ENCODE measurements at regions not wholly inside any gene's neighbourhood (a gene's known extent, or its start where the extent isn't known, plus 50 kb on each side); places are given as distances from the start of the nearest gene placed in this dataset.

DNA sequence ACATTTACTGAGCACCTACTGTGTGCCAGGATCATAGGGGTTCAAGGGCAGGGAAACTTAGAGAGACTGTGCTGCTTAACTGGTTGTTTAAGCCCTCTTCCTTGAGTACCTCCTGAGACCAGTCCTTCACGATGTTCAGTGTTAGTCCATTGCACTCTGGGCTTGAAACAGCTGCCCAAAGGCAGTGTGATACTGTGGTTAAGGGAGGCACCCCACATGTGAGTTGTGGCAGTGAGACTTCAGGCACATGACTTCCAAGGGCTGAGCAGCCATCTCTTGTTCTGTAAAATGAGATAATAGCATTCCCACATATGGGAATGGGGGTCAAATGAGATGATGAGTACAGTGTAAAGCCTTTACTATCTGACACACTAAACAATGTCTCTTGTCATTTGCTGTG is 75.1 kb downstream of the LINGO1 start:
- intact Hi-C loops (cut with micrococcal nuclease), result no loop called here
- Mint-ChIP-seq H3K27me3 (no peaks in the 10 kb centered on the region), H3K4me1 (ENCODE audit: low read depth) (no peaks in the 10 kb centered on the region), H3K27ac (no peak overlapping the region), H3K4me3 (no peak overlapping the region), H3K36me3 (ENCODE audit: low read depth) (no peaks in the 10 kb centered on the region), H3K9me3 (no peaks in the 10 kb centered on the region)

GRCh38 chr15:77557144-77557543 is 75.6 kb downstream of the LINGO1 start:
- Mint-ChIP-seq H3K9me3 (no peaks in the 10 kb centered on the region), H3K27me3 (no peaks in the 10 kb centered on the region), H3K36me3 (ENCODE audit: low read depth) (no peaks in the 10 kb centered on the region), H3K4me3 (no peak overlapping the region), H3K27ac (no peak overlapping the region), H3K4me1 (ENCODE audit: low read depth) (no peaks in the 10 kb centered on the region)
- intact Hi-C loops (cut with micrococcal nuclease), result no loop called here

GRCh38 chr15:77556622-77557021 is 76.1 kb downstream of the LINGO1 start:
- Mint-ChIP-seq H3K4me3 (no peak overlapping the region), H3K27me3 (no peaks in the 10 kb centered on the region), H3K27ac (no peak overlapping the region), H3K9me3 (no peaks in the 10 kb centered on the region), H3K4me1 (ENCODE audit: low read depth) (no peaks in the 10 kb centered on the region), H3K36me3 (ENCODE audit: low read depth) (no peaks in the 10 kb centered on the region)
- intact Hi-C loops (cut with micrococcal nuclease), result no loop called here

GRCh38 chr15:77555232-77555631 is 77.5 kb downstream of the LINGO1 start:
- Mint-ChIP-seq H3K27me3 (no peaks in the 10 kb centered on the region), H3K9me3 (no peaks in the 10 kb centered on the region), H3K36me3 (ENCODE audit: low read depth) (no peaks in the 10 kb centered on the region), H3K4me1 (ENCODE audit: low read depth) (no peaks in the 10 kb centered on the region), H3K4me3 (no peak overlapping the region), H3K27ac (no peak overlapping the region)
- intact Hi-C loops (cut with micrococcal nuclease), result no loop called here

DNA sequence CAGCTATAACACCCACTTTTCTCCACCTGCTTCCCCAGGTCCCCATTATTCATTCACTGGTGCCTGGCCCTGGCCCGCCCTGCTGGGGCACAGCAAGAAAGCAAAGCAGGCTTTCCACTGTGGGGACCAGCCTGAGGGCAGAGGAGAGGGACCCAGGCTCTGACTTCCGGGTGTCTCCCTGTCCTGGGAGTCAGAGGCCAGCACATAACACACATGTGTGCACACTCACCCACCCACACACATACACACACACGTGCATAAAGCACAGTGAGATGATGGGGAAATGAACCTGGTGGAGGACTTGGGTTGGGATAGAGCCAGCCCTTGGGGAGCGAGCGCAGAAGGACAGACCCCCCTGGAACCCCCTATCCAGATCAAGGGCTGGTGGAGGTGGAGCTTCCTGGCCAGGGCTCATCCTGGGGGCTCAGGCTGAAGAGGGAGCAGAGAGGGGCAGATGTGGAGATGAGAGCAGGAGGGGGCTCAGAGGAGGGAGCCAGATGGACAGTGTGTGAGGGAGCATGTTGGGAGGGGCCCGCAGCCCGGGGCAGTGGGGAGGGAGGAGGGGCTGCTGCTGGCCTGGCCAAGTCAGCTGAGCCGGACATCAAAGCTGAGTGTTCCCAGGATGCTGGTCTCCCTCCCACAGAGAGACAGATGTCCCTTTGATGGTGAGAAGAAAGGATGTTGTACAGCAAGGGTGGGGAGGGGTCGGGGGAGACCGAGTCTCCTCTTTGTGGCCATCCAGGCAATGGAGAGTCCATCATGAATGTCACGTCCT is 78.2 kb downstream of the LINGO1 start:
- Mint-ChIP-seq H3K9me3 (no peaks in the 10 kb centered on the region), H3K4me3 (no peak overlapping the region), H3K36me3 (ENCODE audit: low read depth) (no peaks in the 10 kb centered on the region), H3K27ac (no peak overlapping the region), H3K4me1 (ENCODE audit: low read depth) (no peaks in the 10 kb centered on the region), H3K27me3 (no peaks in the 10 kb centered on the region)
- intact Hi-C loops (cut with micrococcal nuclease), result no loop called here

GRCh38 chr15:77553695-77554094 is 79.0 kb downstream of the LINGO1 start:
- Mint-ChIP-seq H3K27me3 (no peaks in the 10 kb centered on the region), H3K36me3 (ENCODE audit: low read depth) (no peaks in the 10 kb centered on the region), H3K27ac (no peak overlapping the region), H3K4me1 (ENCODE audit: low read depth) (peaks cover 3% of the 10 kb centered on the region), H3K4me3 (no peak overlapping the region), H3K9me3 (no peaks in the 10 kb centered on the region)
- intact Hi-C loops (cut with micrococcal nuclease), result no loop called here

GRCh38 chr15:77553257-77553656 is 79.5 kb downstream of the LINGO1 start:
- Mint-ChIP-seq H3K27ac (no peak overlapping the region), H3K4me3 (no peak overlapping the region), H3K9me3 (no peaks in the 10 kb centered on the region), H3K27me3 (no peaks in the 10 kb centered on the region), H3K36me3 (ENCODE audit: low read depth) (no peaks in the 10 kb centered on the region), H3K4me1 (ENCODE audit: low read depth) (peaks cover 8% of the 10 kb centered on the region)
- intact Hi-C loops (cut with micrococcal nuclease), result no loop called here

DNA sequence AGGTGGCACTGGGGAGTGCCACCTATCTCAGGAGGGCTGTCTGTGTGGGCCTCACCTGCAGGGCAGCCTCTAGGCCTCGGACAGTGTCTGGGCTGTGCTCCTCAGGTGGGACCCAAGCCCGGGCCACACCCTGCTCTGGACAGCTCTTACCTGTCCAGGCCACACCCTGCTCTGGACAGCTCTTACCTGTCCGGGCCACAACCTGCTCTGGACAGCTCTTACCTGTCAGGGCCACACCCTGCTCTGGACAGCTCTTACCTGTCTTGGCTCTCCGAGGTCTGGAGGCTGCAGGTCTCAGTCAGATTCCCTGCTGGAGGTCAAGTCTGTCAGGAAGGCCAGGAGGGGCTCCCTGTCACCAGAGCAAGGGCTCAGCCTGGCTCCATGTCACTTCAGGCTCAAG is 80.6 kb downstream of the LINGO1 start:
- no peaks in the 10 kb centered on the region for H3K9me3 Mint-ChIP-seq
- H3K4me1 Mint-ChIP-seq (ENCODE audit: low read depth), result peaks cover 9% of the 10 kb centered on the region
- H3K27me3 Mint-ChIP-seq, result no peaks in the 10 kb centered on the region
- no peak overlapping the region for H3K4me3 Mint-ChIP-seq
- H3K36me3 Mint-ChIP-seq (ENCODE audit: low read depth), result no peaks in the 10 kb centered on the region
- no peak overlapping the region for H3K27ac Mint-ChIP-seq
- intact Hi-C loops (cut with micrococcal nuclease), result no loop called here

GRCh38 chr15:77550301-77551251 is 82.1 kb downstream of the LINGO1 start:
- Mint-ChIP-seq H3K4me3 (no peak overlapping the region), H3K36me3 (ENCODE audit: low read depth) (no peaks in the 10 kb centered on the region), H3K9me3 (no peaks in the 10 kb centered on the region), H3K27ac (no peak overlapping the region), H3K4me1 (ENCODE audit: low read depth) (peaks cover 18% of the 10 kb centered on the region), H3K27me3 (peaks cover 4% of the 10 kb centered on the region)
- intact Hi-C loops (cut with micrococcal nuclease), result no loop called here

DNA sequence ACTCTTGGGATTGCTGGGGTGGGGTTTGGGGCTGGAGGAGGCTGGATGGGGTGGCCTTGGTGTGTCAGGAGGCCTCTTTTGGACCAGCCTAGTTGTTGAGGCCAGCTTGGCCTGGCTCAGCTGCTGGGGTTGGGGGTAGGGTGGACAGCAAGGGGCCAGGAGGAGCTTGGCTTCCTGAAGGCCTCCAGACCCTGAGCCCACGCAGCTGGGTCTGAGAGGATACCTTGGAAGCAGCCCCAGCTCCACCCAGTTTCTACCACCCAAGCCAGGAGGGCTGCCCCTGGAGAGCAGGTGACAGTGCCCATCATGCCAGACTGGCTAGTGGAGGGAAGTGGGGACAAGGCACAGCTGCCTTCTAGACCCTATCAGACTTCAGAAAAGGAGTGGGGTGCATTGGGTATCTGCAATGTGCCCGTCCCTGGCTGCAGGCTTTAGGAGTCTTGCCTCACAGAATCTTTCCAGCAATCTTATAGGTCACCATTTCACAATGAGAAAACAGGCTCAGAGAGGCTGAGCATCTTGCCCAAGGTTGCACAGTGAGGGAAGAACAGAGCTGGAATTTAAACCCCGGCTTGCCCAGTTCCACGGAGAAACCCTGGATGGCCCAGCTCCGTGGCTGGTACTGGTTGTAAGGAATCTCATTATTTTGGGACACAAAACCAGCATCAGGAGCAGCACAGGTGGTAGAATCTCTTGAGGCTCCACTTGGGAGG is 83.0 kb downstream of the LINGO1 start:
- no peaks in the 10 kb centered on the region for H3K36me3 Mint-ChIP-seq (ENCODE audit: low read depth)
- no peak overlapping the region for H3K4me3 Mint-ChIP-seq
- no peaks in the 10 kb centered on the region for H3K9me3 Mint-ChIP-seq
- peaks cover 18% of the 10 kb centered on the region for H3K4me1 Mint-ChIP-seq (ENCODE audit: low read depth)
- intact Hi-C loops (cut with micrococcal nuclease), result no loop called here
- H3K27ac Mint-ChIP-seq, result no peak overlapping the region
- peaks cover 12% of the 10 kb centered on the region for H3K27me3 Mint-ChIP-seq

- no peaks in the 10 kb centered on the region for H3K36me3 Mint-ChIP-seq (ENCODE audit: low read depth)
- peaks cover 19% of the 10 kb centered on the region for H3K27me3 Mint-ChIP-seq
- intact Hi-C loops (cut with micrococcal nuclease), result no loop called here
- no peaks in the 10 kb centered on the region for H3K9me3 Mint-ChIP-seq
- peaks cover 18% of the 10 kb centered on the region for H3K4me1 Mint-ChIP-seq (ENCODE audit: low read depth)
- H3K4me3 Mint-ChIP-seq, result no peak overlapping the region
- no peak overlapping the region for H3K27ac Mint-ChIP-seq
These were observed 83.8 kb downstream of the LINGO1 start for GRCh38 chr15:77548589-77549557.

DNA sequence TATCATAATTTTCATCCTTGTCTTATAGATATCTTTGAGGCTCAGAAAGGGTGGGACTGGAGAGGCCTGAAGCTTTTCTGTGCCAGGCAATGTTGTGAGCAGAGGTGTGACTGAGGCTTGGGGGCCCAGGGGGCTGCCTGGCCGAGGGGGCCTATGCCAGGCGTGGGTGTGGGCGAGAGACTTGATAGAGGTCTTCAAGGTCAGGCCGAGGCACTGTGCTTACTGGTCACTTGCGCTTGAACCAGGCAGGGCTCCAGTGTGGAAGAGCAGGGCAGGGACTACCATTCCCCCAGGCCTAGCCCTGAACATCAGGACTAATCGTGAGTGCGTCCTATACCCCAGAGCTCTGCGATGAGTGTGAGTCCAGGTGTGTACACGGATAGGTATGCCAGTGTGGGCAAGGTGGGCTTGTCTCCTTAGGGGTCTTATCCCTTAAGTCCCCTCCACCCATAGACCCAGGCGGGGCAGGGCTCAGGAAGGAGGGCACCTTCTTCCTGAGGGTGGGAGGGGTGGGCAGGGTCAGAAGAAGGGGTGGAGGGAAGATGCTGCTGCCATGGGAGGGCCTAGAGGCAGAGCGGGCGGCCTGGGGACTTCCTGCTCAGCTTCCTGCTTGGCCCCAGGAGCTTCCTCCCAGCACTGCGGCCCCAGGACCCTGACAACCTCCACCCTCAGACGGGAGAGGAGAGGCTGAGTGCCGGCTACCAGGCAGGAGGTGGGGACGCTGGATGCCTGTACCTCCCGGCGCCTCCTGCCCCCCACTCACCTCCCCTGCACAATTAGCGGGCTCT is 84.7 kb downstream of the LINGO1 start:
- Mint-ChIP-seq H3K4me1 (ENCODE audit: low read depth) (peaks cover 25% of the 10 kb centered on the region), H3K27ac (no peak overlapping the region), H3K9me3 (no peaks in the 10 kb centered on the region), H3K36me3 (ENCODE audit: low read depth) (no peaks in the 10 kb centered on the region), H3K27me3 (peaks cover 22% of the 10 kb centered on the region), H3K4me3 (no peak overlapping the region)
- intact Hi-C loops (cut with micrococcal nuclease), result no loop called here

Data from dendritic cell treated with granulocyte-macrophage colony-stimulating factor and Interleukin-4, amounts not matched to agents 40 ng/mL and 50 ng/mL, for 4 days (primary cell).